ENCODE measurements at regions not wholly inside any gene's neighbourhood (a gene's known extent, or its start where the extent isn't known, plus 50 kb on each side); places are given as distances from the start of the nearest gene placed in this dataset.

GRCh38 chr12:24015833-24016160 lies 66.3 kb upstream of the SOX5 start (continued):
- TF ChIP-seq TRIM22 (IDR thresholded peaks at IDR 0.05) (no peak), TAF1 (CRISPR knock-in tag; IDR thresholded peaks at IDR 0.05) (no peak), ZNF547 (CRISPR knock-in tag; IDR thresholded peaks at IDR 0.05) (no peak), HDAC6 (IDR thresholded peaks at IDR 0.05; ENCODE audit: low read depth, low read length) (no peak), SP1 (IDR thresholded peaks at IDR 0.05) (no peak), SP1 (CRISPR knock-in tag; IDR thresholded peaks at IDR 0.05) (no peak), ZMAT5 (CRISPR knock-in tag; IDR thresholded peaks at IDR 0.05; ENCODE audit: borderline replicate concordance, low read depth) (no peak), ZNF788 (CRISPR knock-in tag; IDR thresholded peaks at IDR 0.05; ENCODE audit: borderline replicate concordance) (no peak), ZSCAN9 (CRISPR knock-in tag; IDR thresholded peaks at IDR 0.05; ENCODE audit: borderline replicate concordance) (no peak), AKAP8 (CRISPR knock-in tag; IDR thresholded peaks at IDR 0.05) (no peak), CEBPG (CRISPR knock-in tag; IDR thresholded peaks at IDR 0.05) (peak; percentile 32; the same call in 1 of the 2 replicates), SP5 (CRISPR knock-in tag; IDR thresholded peaks at IDR 0.05; ENCODE audit: borderline replicate concordance, low read depth) (no peak), PITX1 (CRISPR knock-in tag; IDR thresholded peaks at IDR 0.05) (no peak)

- no TSS peak for BruUV-seq (replicated peaks)
- no peak for DNase-seq (ENCODE audit: low spot score)
- H3K4me3 ChIP-seq (replicated peaks in 1 of 3; ENCODE audit: insufficient read depth in 1 of 3, low read depth in 2 of 3, low read length in 3 of 3) = no peak overlapping the region
- WGBS (ENCODE audit: low lambda C conversion rate) = 97% methylated on average over 10 of the region's 10 CpGs
- ChIA-PET CTCF (ENCODE audit: low intra/inter-chr PET ratio, low total read pairs) (no interaction called here), POLR2A (interaction anchor here (1.0 kb wide), 1 partner anchor 55 kb away, joined by 3 read pairs; no protein-coding TSS in a partner anchor)
- peaks cover 39% of the 10 kb centered on the region for H3K79me2 ChIP-seq (ENCODE audit: insufficient read depth, low read length)
- peaks cover 43% of the 10 kb centered on the region for H3K4me1 ChIP-seq (ENCODE audit: insufficient read depth, low read length)
- in situ Hi-C loops (cut with HindIII; ENCODE audit: extremely low pct_ligation_motif_present, low pct_unique_long_range_greater_than_20kb) = loop anchor here (25.0 kb wide), 1 partner anchor 547 kb away; no protein-coding TSS in a partner anchor
- no peak overlapping the region for H3K9ac ChIP-seq (ENCODE audit: insufficient read depth, low read depth, low read length)
- FAIRE-seq = no peak
- H4K20me1 ChIP-seq (ENCODE audit: insufficient read depth, low read length) = no peaks in the 10 kb centered on the region
- no peak for ATAC-seq
- intact Hi-C loops (cut with micrococcal nuclease; ENCODE audit: unreplicated experiment) = no loop called here
- no peak overlapping the region for H3K4me2 ChIP-seq (ENCODE audit: low read depth, low read length)
- no peak overlapping the region for H2AFZ ChIP-seq (ENCODE audit: low read length)
- H3K9me3 ChIP-seq (ENCODE audit: low read length) = no peaks in the 10 kb centered on the region
- TF ChIP-seq MAFK (conservative IDR thresholded peaks at IDR 0.05 in 1 of 2, IDR thresholded peaks at IDR 0.05 in 1 of 2; ENCODE audit: low read length in 2 of 2) (peak in 1 of 2 experiments; percentile 44; a peak in 2 of 4 replicates), NR2F6 (IDR thresholded peaks at IDR 0.05) (peak; percentile 71), NR2F6 (CRISPR knock-in tag; IDR thresholded peaks at IDR 0.05) (0 out of 2 replicates have a peak, but pooled peaks have one; percentile 37), ZNF546 (CRISPR knock-in tag; conservative IDR thresholded peaks at IDR 0.05) (no peak)
- no peak overlapping the region for H3K27ac ChIP-seq (ENCODE audit: extremely low read length, insufficient read depth, low read length)
- peaks cover 0 to 1% of the 10 kb centered on the region in 2 experiments; a peak in 1 of 5 replicates for H3K36me3 ChIP-seq (replicated peaks in 1 of 2; ENCODE audit: control insufficient read depth in 1 of 2, insufficient read depth in 2 of 2, low read length in 2 of 2)
- H3K27me3 ChIP-seq (ENCODE audit: control insufficient read depth in 1 of 2, insufficient read depth in 2 of 2, low read length in 2 of 2) = no peaks in the 10 kb centered on the region
Observed at GRCh38 chr12:24014915-24015832, 65.7 kb upstream of the SOX5 start.

Measured in HepG2 (cell line).